ENCODE measurements at regions not wholly inside any gene's neighbourhood (a gene's known extent, or its start where the extent isn't known, plus 50 kb on each side); places are given as distances from the start of the nearest gene placed in this dataset.

DNA sequence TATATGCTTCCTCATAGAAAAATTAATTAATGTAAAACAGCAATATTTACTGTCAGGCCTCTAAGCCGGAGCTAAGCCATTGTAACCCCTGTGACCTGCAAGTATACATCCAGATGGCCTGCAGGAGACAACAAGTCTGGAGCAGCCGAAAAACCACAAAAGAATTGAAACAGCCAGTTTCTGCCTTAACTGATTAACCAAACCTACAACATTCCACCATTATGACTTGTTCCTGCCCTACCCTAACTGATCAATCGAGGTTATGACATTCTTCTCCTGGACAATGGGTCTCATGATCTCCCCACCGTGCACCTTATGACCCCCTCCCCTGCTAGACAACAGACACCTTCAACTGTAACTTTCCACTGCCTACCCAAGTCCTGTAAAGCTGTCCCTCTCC is 205.8 kb upstream of the DUSP10 start:
- DNase-seq (ENCODE audit: low read depth), result no peak
- TF ChIP-seq, protein P1, sequence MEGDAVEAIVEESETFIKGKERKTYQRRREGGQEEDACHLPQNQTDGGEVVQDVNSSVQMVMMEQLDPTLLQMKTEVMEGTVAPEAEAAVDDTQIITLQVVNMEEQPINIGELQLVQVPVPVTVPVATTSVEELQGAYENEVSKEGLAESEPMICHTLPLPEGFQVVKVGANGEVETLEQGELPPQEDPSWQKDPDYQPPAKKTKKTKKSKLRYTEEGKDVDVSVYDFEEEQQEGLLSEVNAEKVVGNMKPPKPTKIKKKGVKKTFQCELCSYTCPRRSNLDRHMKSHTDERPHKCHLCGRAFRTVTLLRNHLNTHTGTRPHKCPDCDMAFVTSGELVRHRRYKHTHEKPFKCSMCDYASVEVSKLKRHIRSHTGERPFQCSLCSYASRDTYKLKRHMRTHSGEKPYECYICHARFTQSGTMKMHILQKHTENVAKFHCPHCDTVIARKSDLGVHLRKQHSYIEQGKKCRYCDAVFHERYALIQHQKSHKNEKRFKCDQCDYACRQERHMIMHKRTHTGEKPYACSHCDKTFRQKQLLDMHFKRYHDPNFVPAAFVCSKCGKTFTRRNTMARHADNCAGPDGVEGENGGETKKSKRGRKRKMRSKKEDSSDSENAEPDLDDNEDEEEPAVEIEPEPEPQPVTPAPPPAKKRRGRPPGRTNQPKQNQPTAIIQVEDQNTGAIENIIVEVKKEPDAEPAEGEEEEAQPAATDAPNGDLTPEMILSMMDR (conservative IDR thresholded peaks at IDR 0.05; ENCODE audit: control insufficient read depth, insufficient read depth, low read depth, low read length), result no peak
- no peak overlapping the region for H3K4me3 ChIP-seq (ENCODE audit: control insufficient read depth, low read depth, low read length)

DNA sequence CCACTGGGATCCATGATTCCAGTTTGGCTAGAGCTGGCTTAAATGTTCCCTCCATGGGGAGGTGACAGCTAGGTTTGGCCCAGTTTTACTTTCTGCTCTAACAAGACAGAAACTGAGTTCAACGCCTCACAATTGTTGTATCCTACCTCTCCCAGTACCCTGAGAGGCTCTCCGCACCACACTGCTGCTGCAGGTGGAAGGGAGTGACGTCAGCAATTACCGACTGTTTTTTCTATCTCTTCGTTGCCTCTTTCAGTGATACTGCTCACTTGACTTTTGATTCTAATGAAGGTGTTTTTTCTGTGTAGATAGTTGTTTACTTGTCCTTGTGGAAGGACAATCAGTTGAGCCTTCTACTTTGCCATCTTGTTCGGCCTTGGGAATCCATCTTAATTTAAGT is 204.9 kb upstream of the DUSP10 start:
- TF ChIP-seq, protein P1 (conservative IDR thresholded peaks at IDR 0.05; ENCODE audit: control insufficient read depth, insufficient read depth, low read depth, low read length), result no peak
- no peak for DNase-seq (ENCODE audit: low read depth)

DNA sequence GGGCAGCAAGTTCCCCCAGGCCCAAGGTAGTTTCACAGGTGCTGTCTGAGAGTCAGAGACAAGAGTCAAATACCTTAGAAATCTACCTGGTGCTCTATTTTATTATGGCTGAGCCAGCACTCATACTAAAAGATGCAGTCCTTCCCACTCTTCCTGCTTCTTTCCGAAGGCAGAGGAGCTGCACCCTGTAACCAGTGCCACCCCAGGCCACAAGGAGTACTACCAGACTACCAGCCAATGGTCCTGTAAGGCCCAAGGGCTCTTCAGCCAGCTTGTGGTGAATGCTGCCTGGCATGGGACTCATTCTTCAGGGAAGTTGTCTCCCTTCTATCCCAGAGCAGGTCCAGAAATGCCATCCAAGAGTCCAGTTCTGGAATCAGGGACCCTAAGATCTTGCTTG is 203.8 kb upstream of the DUSP10 start:
- TF ChIP-seq, protein P1 (conservative IDR thresholded peaks at IDR 0.05; ENCODE audit: control insufficient read depth, insufficient read depth, low read depth, low read length), result no peak
- H3K4me3 ChIP-seq (ENCODE audit: control insufficient read depth, low read depth, low read length), result no peak overlapping the region
- DNase-seq (ENCODE audit: low read depth), result no peak

More for the DNA sequence above, 204.9 kb upstream of the DUSP10 start:
- H3K4me3 ChIP-seq (ENCODE audit: control insufficient read depth, low read depth, low read length), result no peak overlapping the region

DNA sequence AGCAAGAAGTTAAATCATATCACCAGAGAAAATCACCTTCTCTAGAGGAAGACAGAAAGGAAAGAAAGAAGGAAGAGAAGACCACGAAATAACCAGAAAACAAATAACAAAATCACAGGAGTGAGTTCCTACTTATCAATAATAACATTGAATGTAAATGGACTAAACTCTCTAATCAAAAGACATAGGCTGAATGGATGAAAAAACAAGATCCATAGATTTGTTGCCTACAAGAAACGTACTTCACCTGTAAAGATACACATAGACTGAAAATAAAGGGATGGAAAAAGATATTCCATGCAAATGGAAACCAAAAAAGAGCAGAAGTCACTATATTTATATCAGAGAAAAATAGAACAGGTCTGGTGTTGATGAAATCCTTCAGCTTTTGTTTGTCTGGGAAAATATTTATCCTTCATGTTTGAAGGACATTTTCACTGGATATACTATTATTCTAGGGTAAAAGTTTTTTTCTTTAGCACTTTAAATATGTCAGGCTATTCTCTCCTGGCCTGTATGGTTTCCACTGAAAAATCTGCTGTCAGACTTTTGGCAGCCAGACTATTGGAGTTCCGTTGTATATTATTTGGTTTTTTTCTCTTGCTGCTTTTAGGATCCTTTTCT is 202.5 kb upstream of the DUSP10 start:
- TF ChIP-seq, protein P1 (conservative IDR thresholded peaks at IDR 0.05; ENCODE audit: control insufficient read depth, insufficient read depth, low read depth, low read length), result no peak
- no peak overlapping the region for H3K4me3 ChIP-seq (ENCODE audit: control insufficient read depth, low read depth, low read length)
- DNase-seq (ENCODE audit: low read depth), result no peak

DNA sequence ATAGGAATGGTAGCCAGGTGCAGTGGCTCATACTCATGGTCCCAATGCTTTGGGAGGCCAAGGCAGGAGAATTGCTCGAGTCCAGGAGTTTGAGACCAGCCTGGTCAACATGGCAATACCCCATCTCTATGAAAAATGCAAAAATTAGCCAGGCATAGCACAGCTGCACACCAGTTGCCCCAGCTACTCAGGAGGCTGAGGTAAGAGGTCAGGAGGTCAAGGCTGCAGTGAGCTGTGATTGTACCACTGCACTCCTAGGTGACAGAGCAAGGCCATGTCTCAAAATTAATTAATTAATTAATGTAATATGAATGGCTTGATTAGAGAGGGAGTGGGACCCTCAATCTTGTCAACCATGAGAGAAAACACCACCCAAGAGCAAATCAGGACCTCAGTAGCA is 198.7 kb upstream of the DUSP10 start:
- no peak for DNase-seq (ENCODE audit: low read depth)
- no peak overlapping the region for H3K4me3 ChIP-seq (ENCODE audit: control insufficient read depth, low read depth, low read length)
- TF ChIP-seq, protein P1 (conservative IDR thresholded peaks at IDR 0.05; ENCODE audit: control insufficient read depth, insufficient read depth, low read depth, low read length), result no peak

DNA sequence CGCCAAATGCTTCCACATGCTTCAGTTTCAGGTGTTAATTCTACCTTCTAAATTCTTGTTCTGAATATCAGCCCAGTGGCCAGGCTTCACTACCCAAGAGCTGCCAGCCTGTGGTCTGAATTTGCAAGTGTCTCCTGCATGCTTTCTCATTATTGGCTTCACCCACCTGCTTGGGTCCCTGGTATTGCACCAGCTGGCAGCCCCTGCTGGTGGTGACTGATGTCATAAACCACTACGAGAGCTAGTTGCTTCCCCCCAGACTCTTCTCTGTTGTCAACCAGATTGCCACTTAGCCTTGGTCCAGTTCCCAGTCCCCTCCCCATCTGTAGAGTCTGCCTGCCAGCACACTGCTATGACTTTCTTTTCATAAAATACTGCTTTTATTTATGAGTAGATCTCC is 197.7 kb upstream of the DUSP10 start:
- DNase-seq (ENCODE audit: low read depth), result no peak
- TF ChIP-seq, protein P1 (conservative IDR thresholded peaks at IDR 0.05; ENCODE audit: control insufficient read depth, insufficient read depth, low read depth, low read length), result no peak

More for the DNA sequence above, 197.7 kb upstream of the DUSP10 start:
- no peak overlapping the region for H3K4me3 ChIP-seq (ENCODE audit: control insufficient read depth, low read depth, low read length)

Measured in fibroblast of mammary gland (primary cell).